Neural progenitor cell (in vitro differentiated cells): ENCODE measurements at regions not wholly inside any gene's neighbourhood (a gene's known extent, or its start where the extent isn't known, plus 50 kb on each side); places are given as distances from the start of the nearest gene placed in this dataset.

Source experiments
- DNase-seq: peaks from one replicate; pipeline ENCODE4 v3.0.0-alpha.2; 2016; ENCODE audit warnings: low spot score
- H2AFZ ChIP-seq: fragments of 200-600 bp; sonication (generic); replicated peaks from 2 replicates; pipeline ENCODE4 v1.6.1; 2016; ENCODE audit warnings: antibody characterized with exemption
- H3F3A ChIP-seq: fragments of 200-600 bp; sonication (generic); 2 replicates; pipeline ENCODE4 v1.6.1; 2016; ENCODE audit warnings: antibody characterized with exemption, low read depth
- H3K27ac ChIP-seq: fragments of 200-600 bp; sonication (generic); 2 replicates; pipeline ENCODE4 v1.5.1; 2016; ENCODE audit warnings: mild to moderate bottlenecking
- H3K27me3 ChIP-seq: fragments of 200-600 bp; sonication (generic); 2 replicates; pipeline ENCODE4 v1.6.1; 2016; ENCODE audit warnings: mild to moderate bottlenecking, moderate library complexity
- H3K36me3 ChIP-seq: fragments of 200-600 bp; sonication (generic); 2 replicates; pipeline ENCODE4 v1.5.1; 2016
- H3K4me1 ChIP-seq: fragments of 200-600 bp; sonication (generic); 2 replicates; pipeline ENCODE4 v1.6.1; 2016; ENCODE audit warnings: mixed run types
- H3K4me2 ChIP-seq: fragments of 200-600 bp; sonication (generic); 2 replicates; pipeline ENCODE4 v1.6.1; 2016
- H3K4me3 ChIP-seq: fragments of 200-600 bp; sonication (generic); 2 replicates; pipeline ENCODE4 v1.5.1; 2016
- H3K79me2 ChIP-seq: fragments of 200-600 bp; sonication (generic); 2 replicates; pipeline ENCODE4 v1.6.1; 2016; ENCODE audit warnings: low read depth
- H3K9ac ChIP-seq: fragments of 200-600 bp; sonication (generic); 2 replicates; pipeline ENCODE4 v1.6.1; 2016
- H3K9me3 ChIP-seq: fragments of 200-600 bp; sonication (generic); 2 replicates; pipeline ENCODE4 v1.5.1; 2016; ENCODE audit warnings: low read depth
- H4K20me1 ChIP-seq: fragments of 200-600 bp; sonication (generic); 2 replicates; pipeline ENCODE4 v1.6.1; 2016; ENCODE audit warnings: low read depth
- H3K27ac Mint-ChIP-seq: 3 replicates; pipeline ENCODE4 v1.8.0; 2021; ENCODE audit warnings: mixed read lengths
- H3K27me3 Mint-ChIP-seq: 2 replicates; pipeline ENCODE4 v1.8.0; 2022; ENCODE audit warnings: low read depth, mild to moderate bottlenecking, inconsistent platforms, moderate library complexity, mixed read lengths; ENCODE audit not compliant: insufficient read depth
- H3K36me3 Mint-ChIP-seq: 3 replicates; pipeline ENCODE4 v1.8.0; 2021; ENCODE audit warnings: mixed read lengths
- H3K4me1 Mint-ChIP-seq: 3 replicates; pipeline ENCODE4 v1.8.0; 2021; ENCODE audit warnings: mixed read lengths
- H3K4me3 Mint-ChIP-seq: 3 replicates; pipeline ENCODE4 v1.8.0; 2021; ENCODE audit warnings: mild to moderate bottlenecking, moderate library complexity, mixed read lengths
- H3K9me3 Mint-ChIP-seq: 3 replicates; pipeline ENCODE4 v1.8.0; 2020; ENCODE audit warnings: mixed read lengths
- EZH2 ChIP-seq: fragments of 200-600 bp; sonication (generic); IDR thresholded peaks from 2 replicates; pipeline ENCODE4 v1.6.1; 2017; ENCODE audit warnings: antibody characterized with exemption, mild to moderate bottlenecking, moderate library complexity
- EZH2phosphoT487 ChIP-seq: fragments of 200-600 bp; sonication (generic); IDR thresholded peaks from 2 replicates; pipeline ENCODE4 v1.6.1; 2017; ENCODE audit warnings: antibody characterized with exemption
- TF ChIP-seq, protein P1 (sequence below): fragments of 200-600 bp; sonication (generic); IDR thresholded peaks from 2 replicates; pipeline ENCODE4 v1.5.1; 2017; ENCODE audit warnings: antibody characterized with exemption, mild to moderate bottlenecking

GRCh38 chr11:105407101-105407500 lies 202.8 kb upstream of the GRIA4 start:
- Histone ChIP-seq H2AFZ (no peak overlapping the region), H3K79me2 (no peaks in the 10 kb centered on the region), H3K27me3 (no peaks in the 10 kb centered on the region), H3K27ac (no peak overlapping the region), H3K4me3 (no peak overlapping the region), H3K36me3 (no peaks in the 10 kb centered on the region), H3K9me3 (no peaks in the 10 kb centered on the region), H3K9ac (no peak overlapping the region), H4K20me1 (no peaks in the 10 kb centered on the region), H3K4me1 (no peaks in the 10 kb centered on the region), H3F3A (no peaks in the 10 kb centered on the region), H3K4me2 (no peak overlapping the region)
- Mint-ChIP-seq H3K27me3 (no peaks in the 10 kb centered on the region), H3K27ac (no peak overlapping the region), H3K4me1 (no peaks in the 10 kb centered on the region), H3K36me3 (no peaks in the 10 kb centered on the region), H3K4me3 (no peak overlapping the region), H3K9me3 (no peaks in the 10 kb centered on the region)
- TF ChIP-seq, protein P1, sequence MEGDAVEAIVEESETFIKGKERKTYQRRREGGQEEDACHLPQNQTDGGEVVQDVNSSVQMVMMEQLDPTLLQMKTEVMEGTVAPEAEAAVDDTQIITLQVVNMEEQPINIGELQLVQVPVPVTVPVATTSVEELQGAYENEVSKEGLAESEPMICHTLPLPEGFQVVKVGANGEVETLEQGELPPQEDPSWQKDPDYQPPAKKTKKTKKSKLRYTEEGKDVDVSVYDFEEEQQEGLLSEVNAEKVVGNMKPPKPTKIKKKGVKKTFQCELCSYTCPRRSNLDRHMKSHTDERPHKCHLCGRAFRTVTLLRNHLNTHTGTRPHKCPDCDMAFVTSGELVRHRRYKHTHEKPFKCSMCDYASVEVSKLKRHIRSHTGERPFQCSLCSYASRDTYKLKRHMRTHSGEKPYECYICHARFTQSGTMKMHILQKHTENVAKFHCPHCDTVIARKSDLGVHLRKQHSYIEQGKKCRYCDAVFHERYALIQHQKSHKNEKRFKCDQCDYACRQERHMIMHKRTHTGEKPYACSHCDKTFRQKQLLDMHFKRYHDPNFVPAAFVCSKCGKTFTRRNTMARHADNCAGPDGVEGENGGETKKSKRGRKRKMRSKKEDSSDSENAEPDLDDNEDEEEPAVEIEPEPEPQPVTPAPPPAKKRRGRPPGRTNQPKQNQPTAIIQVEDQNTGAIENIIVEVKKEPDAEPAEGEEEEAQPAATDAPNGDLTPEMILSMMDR = no peak
- TF ChIP-seq EZH2phosphoT487 (no peak), EZH2 (no peak)
- no peak for DNase-seq

DNA sequence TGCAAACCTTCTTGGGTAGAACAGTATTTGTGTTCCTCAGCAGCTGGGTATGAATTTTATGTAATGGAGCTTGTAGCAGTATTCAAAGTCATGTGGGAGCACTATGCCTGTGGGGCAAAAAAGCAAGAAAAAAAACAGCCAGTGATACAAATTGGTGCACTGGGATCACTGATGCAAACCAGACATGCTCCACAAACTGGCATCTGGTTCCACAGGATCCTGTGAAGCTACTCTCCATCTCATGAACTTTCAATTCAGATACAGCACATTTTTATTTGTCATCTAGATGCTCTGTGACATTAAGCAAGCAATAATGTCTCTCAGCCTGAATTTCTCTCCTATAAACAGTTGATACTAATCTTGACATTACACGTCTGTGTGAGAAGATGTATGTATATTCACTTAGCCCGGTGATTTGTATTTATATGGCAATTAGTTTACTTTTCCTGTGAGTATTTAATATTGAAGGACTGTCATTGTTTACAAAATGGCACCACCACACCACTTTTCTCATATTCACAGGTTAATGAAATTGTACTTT lies 208.5 kb upstream of the GRIA4 start:
- no peak overlapping the region for H3K27ac ChIP-seq
- H3K4me1 ChIP-seq = no peaks in the 10 kb centered on the region
- H3K9ac ChIP-seq = no peak overlapping the region
- no peak overlapping the region for H3K4me2 ChIP-seq
- no peaks in the 10 kb centered on the region for H3K79me2 ChIP-seq
- Mint-ChIP-seq H3K4me1 (no peaks in the 10 kb centered on the region), H3K9me3 (no peaks in the 10 kb centered on the region), H3K36me3 (no peaks in the 10 kb centered on the region), H3K4me3 (no peak overlapping the region), H3K27me3 (peaks cover 2% of the 10 kb centered on the region), H3K27ac (no peak overlapping the region)
- no peak overlapping the region for H3K4me3 ChIP-seq
- DNase-seq = no peak
- no peaks in the 10 kb centered on the region for H3K27me3 ChIP-seq
- no peaks in the 10 kb centered on the region for H4K20me1 ChIP-seq
- no peaks in the 10 kb centered on the region for H3F3A ChIP-seq
- no peak overlapping the region for H2AFZ ChIP-seq
- TF ChIP-seq EZH2phosphoT487 (no peak), EZH2 (no peak)
- TF ChIP-seq, protein P1 = no peak
- no peaks in the 10 kb centered on the region for H3K9me3 ChIP-seq
- H3K36me3 ChIP-seq = no peaks in the 10 kb centered on the region

- DNase-seq = no peak
- Histone ChIP-seq H3K79me2 (no peaks in the 10 kb centered on the region), H3K9ac (no peak overlapping the region), H3K27ac (no peak overlapping the region), H4K20me1 (no peaks in the 10 kb centered on the region), H3K4me1 (no peaks in the 10 kb centered on the region), H2AFZ (no peak overlapping the region), H3F3A (no peaks in the 10 kb centered on the region), H3K36me3 (no peaks in the 10 kb centered on the region), H3K4me3 (no peak overlapping the region), H3K27me3 (no peaks in the 10 kb centered on the region), H3K4me2 (no peak overlapping the region), H3K9me3 (no peaks in the 10 kb centered on the region)
- H3K27me3 Mint-ChIP-seq = peaks cover 2% of the 10 kb centered on the region
- H3K27ac Mint-ChIP-seq = no peak overlapping the region
- TF ChIP-seq EZH2 (no peak), EZH2phosphoT487 (no peak)
- TF ChIP-seq, protein P1 = no peak
- H3K4me3 Mint-ChIP-seq = no peak overlapping the region
- H3K9me3 Mint-ChIP-seq = no peaks in the 10 kb centered on the region
- H3K36me3 Mint-ChIP-seq = no peaks in the 10 kb centered on the region
- H3K4me1 Mint-ChIP-seq = no peaks in the 10 kb centered on the region
These were observed 210.4 kb upstream of the GRIA4 start for GRCh38 chr11:105399511-105399910.
